ENCODE measurements at regions not wholly inside any gene's neighbourhood (a gene's known extent, or its start where the extent isn't known, plus 50 kb on each side); places are given as distances from the start of the nearest gene placed in this dataset.

- ChIA-PET RAD21 (ENCODE audit: low non-redundant PET in 1 of 2, low total read pairs in 2 of 2, uncharacterized antibody in 2 of 2, unreplicated experiment in 2 of 2) (no interaction called here), CTCF (no interaction called here), POLR2A (no interaction called here)
- intact Hi-C loops (cut with micrococcal nuclease), result no loop called here
- BruUV-seq (replicated peaks), result no TSS peak
- Histone ChIP-seq H3K9ac (ENCODE audit: low read length) (no peak overlapping the region), H4K20me1 (ENCODE audit: insufficient read depth) (no peaks in the 10 kb centered on the region), H3K9me3 (ENCODE audit: control insufficient read depth in 1 of 2, insufficient read depth in 1 of 2, low read depth in 1 of 2, low read length in 2 of 2) (no peaks in the 10 kb centered on the region), H3K27me3 (ENCODE audit: insufficient read depth, low read length) (no peaks in the 10 kb centered on the region), H3K4me1 (ENCODE audit: control insufficient read depth in 1 of 2, insufficient read depth in 2 of 2, low read length in 2 of 2) (no peaks in the 10 kb centered on the region), H2AFZ (ENCODE audit: low read depth, low read length, poor library complexity, severe bottlenecking) (no peak overlapping the region), H3K4me3 (replicated peaks in 1 of 2; ENCODE audit: low read depth in 1 of 2, low read length in 2 of 2) (no peak overlapping the region), H3K79me2 (ENCODE audit: insufficient read depth, low read length) (no peaks in the 10 kb centered on the region), H3K36me3 (ENCODE audit: control insufficient read depth in 1 of 2, insufficient read depth in 2 of 2, low read length in 2 of 2) (no peaks in the 10 kb centered on the region), H3K27ac (ENCODE audit: low read depth, low read length) (no peak overlapping the region), H3K4me2 (ENCODE audit: low read length) (no peak overlapping the region), H3K9me2 (ENCODE audit: insufficient read depth) (no peaks in the 10 kb centered on the region)
- no peak for DNase-seq (ENCODE audit: low read depth, low spot score)
- no peak for TF ChIP-seq CTCF (IDR thresholded peaks at IDR 0.05 in 2 of 3, conservative IDR thresholded peaks at IDR 0.05 in 1 of 3; ENCODE audit: borderline replicate concordance in 1 of 3, insufficient read depth in 1 of 3, low read depth in 2 of 3, low read length in 2 of 3)
- no peak for ATAC-seq
Measured at GRCh38 chr7:144937199-144937598, 101.3 kb upstream of the TPK1 start.

- RAD21 ChIA-PET (ENCODE audit: low non-redundant PET in 1 of 2, low total read pairs in 2 of 2, uncharacterized antibody in 2 of 2, unreplicated experiment in 2 of 2), result no interaction called here
- Histone ChIP-seq H3K27me3 (ENCODE audit: insufficient read depth, low read length) (no peaks in the 10 kb centered on the region), H3K9me3 (ENCODE audit: control insufficient read depth in 1 of 2, insufficient read depth in 1 of 2, low read depth in 1 of 2, low read length in 2 of 2) (no peaks in the 10 kb centered on the region), H3K9ac (ENCODE audit: low read length) (no peak overlapping the region), H3K27ac (ENCODE audit: low read depth, low read length) (no peak overlapping the region), H3K9me2 (ENCODE audit: insufficient read depth) (no peaks in the 10 kb centered on the region), H3K36me3 (ENCODE audit: control insufficient read depth in 1 of 2, insufficient read depth in 2 of 2, low read length in 2 of 2) (no peaks in the 10 kb centered on the region), H2AFZ (ENCODE audit: low read depth, low read length, poor library complexity, severe bottlenecking) (no peak overlapping the region), H4K20me1 (ENCODE audit: insufficient read depth) (no peaks in the 10 kb centered on the region), H3K4me1 (ENCODE audit: control insufficient read depth in 1 of 2, insufficient read depth in 2 of 2, low read length in 2 of 2) (no peaks in the 10 kb centered on the region), H3K4me2 (ENCODE audit: low read length) (no peak overlapping the region), H3K79me2 (ENCODE audit: insufficient read depth, low read length) (no peaks in the 10 kb centered on the region), H3K4me3 (replicated peaks in 1 of 2; ENCODE audit: low read depth in 1 of 2, low read length in 2 of 2) (no peak overlapping the region)
- no peak for TF ChIP-seq SP1 (IDR thresholded peaks at IDR 0.05; ENCODE audit: low read depth)
- intact Hi-C loops (cut with micrococcal nuclease), result no loop called here
- ATAC-seq (no peak), DNase-seq (ENCODE audit: low read depth, low spot score) (no peak)
- no TSS peak for BruUV-seq (replicated peaks)
- CTCF ChIA-PET, result no interaction called here
- POLR2A ChIA-PET, result no interaction called here
Measured at GRCh38 chr7:144936314-144936713, 100.5 kb upstream of the TPK1 start.

Measured in HCT116 (cell line).